Mammary epithelial cell (primary cell): ENCODE measurements at regions not wholly inside any gene's neighbourhood (a gene's known extent, or its start where the extent isn't known, plus 50 kb on each side); places are given as distances from the start of the nearest gene placed in this dataset.

Source experiments
- CTCF ChIP-seq, 2 donors: IDR thresholded peaks in 1 of 2; conservative IDR thresholded peaks in 1 of 2; 2 replicates each; pipeline ENCODE4 v1.5.1; 2011 to 2012; ENCODE audit warnings: inconsistent platforms in 2 of 2, low read length in 2 of 2, mild to moderate bottlenecking in 2 of 2, control low read depth in 1 of 2, low read depth in 1 of 2; ENCODE audit not compliant: insufficient read depth in 1 of 2; ENCODE audit errors: extremely low read depth in 1 of 2
- EZH2 ChIP-seq: IDR thresholded peaks from 2 replicates; pipeline ENCODE4 v1.6.1; 2012; ENCODE audit warnings: low read length, inconsistent platforms, borderline replicate concordance

GRCh38 chr4:159051245-159052071, 51.4 kb upstream of the RAPGEF2 start:
- no peak for TF ChIP-seq CTCF (conservative IDR thresholded peaks at IDR 0.05 in 1 of 2, IDR thresholded peaks at IDR 0.05 in 1 of 2; ENCODE audit: extremely low read depth in 1 of 2, insufficient read depth in 1 of 2, low read depth in 1 of 2, low read length in 2 of 2)
- no peak for TF ChIP-seq EZH2
